ENCODE measurements at regions not wholly inside any gene's neighbourhood (a gene's known extent, or its start where the extent isn't known, plus 50 kb on each side); places are given as distances from the start of the nearest gene placed in this dataset.
A peak's percentile ranks its signal among the peaks of the same experiment; 100 is the strongest.
"Not testable (repeated sequence)": the region's sequence is repeated elsewhere in the genome, so short reads cannot be mapped to it uniquely, and the experiment has no call there.

- no peak for DNase-seq (ENCODE audit: low read depth in 3 of 3, low spot score in 2 of 3)
These were observed 95.0 kb downstream of the SNX5 start for GRCh38 chr20:17873410-17874270.

DNA sequence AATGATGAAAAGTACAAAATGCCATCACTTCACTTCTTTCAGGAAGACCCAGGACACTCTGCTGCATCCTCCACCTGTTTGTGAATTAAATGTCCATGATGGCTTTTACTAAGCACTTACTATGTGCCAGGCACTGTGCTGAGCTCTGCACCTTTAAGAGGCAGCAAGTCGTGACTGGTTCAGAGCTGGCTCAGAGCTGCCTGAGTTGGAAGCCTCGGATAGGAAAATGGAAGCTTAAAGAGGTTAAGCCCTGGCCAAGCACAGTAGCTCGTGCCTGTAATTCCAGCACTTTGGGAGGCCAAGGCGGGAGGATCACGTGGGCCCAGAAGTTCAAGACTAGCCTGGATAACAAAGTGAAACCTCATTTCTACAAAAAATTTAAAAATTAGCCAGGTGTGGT, 95.6 kb downstream of the SNX5 start:
- no peak for DNase-seq (ENCODE audit: low read depth in 3 of 3, low spot score in 2 of 3)

- DNase-seq (ENCODE audit: low read depth in 3 of 3, low spot score in 2 of 3): no peak
These were observed 96.2 kb downstream of the SNX5 start for GRCh38 chr20:17872434-17872833.

DNA sequence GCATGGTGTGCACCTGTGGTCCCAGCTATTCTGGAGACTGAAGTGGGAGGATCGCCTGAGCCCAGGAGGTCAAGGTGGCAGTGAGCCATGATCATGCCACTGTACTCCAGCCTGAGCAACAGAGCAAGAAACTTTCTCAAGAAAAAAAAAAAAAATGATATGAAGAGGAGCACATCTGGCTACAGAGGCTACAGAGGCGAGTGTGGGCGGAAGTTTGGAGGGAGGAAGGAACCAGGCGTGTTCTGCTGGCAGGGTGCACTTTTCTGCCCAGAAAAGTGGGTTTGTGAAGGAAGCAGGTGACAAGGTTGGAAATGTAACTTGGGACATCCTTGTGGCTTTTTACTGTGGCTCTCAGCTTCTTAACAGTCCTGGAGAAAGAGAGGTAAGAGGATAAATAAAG, 96.7 kb downstream of the SNX5 start:
- DNase-seq (ENCODE audit: low read depth in 3 of 3, low spot score in 2 of 3): no peak

DNA sequence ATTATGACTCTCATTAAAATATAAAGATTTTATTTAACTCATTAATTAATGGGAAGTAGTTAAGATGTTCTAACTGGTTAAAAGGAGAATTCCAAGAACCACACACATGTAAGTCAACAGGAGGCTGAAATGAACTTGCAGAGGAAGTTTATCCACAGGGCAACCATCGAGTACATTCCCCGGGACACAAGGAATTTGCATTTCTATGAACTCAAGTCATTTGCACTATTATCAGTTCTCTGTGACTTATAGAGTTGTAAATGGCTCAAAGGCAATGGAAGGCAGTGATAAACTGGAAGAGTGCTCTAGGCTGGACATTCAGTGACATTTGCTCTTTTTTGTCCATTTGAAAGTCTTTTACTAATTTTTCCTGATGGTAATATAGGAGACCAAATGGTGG, 97.4 kb downstream of the SNX5 start:
- DNase-seq (ENCODE audit: low read depth in 3 of 3, low spot score in 2 of 3): no peak

- no peak for DNase-seq (ENCODE audit: low read depth in 3 of 3, low spot score in 2 of 3)
These were observed 98.4 kb downstream of the SNX5 start for GRCh38 chr20:17870086-17870740.

- no peak for DNase-seq (ENCODE audit: low read depth in 3 of 3, low spot score in 2 of 3)
These were observed 99.1 kb downstream of the SNX5 start for GRCh38 chr20:17869295-17869994.

DNA sequence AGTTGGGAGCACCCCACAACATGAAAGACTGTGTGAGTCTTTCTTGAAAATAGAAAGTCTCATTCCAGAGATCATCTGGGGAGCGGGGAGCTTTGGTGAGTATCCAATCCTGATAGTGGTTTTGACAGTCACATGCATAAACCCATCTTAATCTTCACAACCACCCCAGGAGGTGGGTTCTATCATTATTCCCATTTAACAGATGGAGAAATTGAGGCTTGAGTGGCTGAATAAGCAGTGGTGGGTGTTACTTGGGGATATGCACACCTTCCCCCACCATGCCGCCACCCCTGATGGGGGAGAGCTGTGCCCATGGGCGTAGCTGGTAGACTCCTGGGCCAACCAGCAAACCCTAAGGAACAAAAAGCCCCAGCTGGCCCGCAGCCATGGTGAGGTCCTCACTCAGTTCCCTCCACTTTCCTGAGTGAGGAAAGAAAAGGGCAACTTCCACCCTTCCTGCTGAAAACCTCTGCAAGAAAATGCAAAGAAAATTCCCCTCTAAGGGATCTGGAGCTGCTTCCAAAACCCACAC, 99.8 kb downstream of the SNX5 start:
- DNase-seq (ENCODE audit: low read depth in 3 of 3, low spot score in 2 of 3): no peak

DNA sequence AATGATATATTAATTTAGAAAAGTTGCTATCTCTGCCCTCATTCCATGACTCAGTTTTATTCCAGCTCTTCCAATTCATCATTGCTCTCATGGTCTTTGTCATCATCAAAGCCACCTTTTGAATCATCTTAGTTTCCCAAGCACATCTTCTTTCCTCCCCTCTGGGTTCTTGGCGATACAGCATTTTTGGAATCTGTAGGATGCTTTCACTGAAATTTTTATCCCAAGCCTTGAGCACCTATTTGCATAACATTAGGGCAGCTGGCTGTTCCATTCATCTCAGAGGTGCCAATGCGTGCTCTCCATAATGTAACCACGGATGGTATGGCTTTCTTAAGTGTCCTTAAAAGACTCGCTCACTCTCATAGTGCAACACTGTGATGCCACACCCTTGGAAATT, 100.4 kb downstream of the SNX5 start:
- no peak for DNase-seq (ENCODE audit: low read depth in 3 of 3, low spot score in 2 of 3)

DNA sequence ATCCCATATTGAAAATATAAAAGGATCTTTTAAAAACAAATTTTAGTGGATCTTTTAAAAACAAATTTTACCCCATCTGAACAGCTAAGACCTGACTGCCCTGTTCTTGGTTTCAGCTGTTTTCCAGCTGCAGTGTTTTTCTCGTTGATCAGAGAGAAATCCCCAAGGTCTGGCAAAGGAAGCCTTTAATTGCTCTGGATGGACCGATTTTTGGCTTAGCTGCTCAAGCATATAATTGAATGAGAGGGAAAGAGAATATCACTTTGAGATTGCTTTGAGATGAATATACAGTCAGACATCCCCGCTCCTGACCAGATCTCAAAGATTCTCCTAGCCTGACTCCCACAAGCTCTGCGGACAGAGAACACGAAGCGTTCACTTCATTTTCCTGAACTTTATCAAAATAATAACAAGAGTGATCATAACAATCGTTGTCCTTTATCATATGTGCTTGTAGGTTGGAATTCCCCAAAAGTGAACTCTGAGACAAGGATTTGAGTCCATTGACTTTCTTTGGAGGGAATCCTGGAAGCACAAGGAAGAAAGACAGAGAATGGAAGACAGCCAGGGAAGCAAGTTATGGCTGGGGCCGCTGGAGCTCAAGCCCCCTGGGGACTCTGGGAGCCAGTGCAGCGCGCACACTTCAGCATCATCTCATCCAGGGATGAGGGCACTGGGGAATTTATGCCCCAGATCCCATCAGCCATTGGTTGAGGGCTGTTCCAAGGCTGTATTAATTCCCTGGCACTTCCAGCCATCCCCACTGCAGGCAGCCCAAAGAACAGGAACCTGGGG, 101.3 kb downstream of the SNX5 start:
- no peak for DNase-seq (ENCODE audit: low read depth in 3 of 3, low spot score in 2 of 3)

DNA sequence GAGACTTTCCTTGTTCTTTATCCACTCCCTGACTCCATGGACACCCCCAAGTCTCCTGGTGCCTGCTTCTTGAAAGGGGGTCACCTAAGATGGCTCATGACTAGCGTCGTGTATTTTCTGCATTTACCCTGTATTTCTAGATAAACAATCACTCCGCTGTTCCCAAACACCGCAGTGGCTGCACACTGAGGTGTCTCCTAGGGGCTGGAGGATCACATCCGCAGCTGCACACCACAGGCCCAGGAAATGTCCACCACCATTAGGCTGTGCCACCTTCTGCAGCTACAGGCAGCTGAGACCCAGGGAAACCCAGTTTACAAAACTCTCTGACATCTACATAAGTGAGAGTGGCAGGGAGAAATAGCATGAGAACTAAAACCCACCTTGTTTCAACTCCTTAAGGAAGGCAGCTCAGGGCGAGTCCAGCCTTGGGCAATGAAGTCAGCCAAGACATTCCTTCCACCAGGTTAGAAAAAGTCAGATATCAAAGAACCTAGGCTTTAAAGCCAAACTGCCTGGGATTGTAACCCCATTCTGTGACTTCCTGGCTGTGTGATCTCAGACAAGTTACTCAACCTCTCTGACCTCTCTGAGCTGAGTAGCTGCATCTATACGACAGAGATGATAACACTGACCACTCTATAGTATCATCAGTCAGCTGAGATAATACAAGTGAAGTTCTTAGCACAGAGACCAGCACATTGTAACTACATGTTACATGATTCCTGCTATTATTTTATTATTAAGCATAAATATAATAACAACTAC, 102.2 kb downstream of the SNX5 start:
- DNase-seq (ENCODE audit: low read depth in 3 of 3, low spot score in 2 of 3): no peak

DNA sequence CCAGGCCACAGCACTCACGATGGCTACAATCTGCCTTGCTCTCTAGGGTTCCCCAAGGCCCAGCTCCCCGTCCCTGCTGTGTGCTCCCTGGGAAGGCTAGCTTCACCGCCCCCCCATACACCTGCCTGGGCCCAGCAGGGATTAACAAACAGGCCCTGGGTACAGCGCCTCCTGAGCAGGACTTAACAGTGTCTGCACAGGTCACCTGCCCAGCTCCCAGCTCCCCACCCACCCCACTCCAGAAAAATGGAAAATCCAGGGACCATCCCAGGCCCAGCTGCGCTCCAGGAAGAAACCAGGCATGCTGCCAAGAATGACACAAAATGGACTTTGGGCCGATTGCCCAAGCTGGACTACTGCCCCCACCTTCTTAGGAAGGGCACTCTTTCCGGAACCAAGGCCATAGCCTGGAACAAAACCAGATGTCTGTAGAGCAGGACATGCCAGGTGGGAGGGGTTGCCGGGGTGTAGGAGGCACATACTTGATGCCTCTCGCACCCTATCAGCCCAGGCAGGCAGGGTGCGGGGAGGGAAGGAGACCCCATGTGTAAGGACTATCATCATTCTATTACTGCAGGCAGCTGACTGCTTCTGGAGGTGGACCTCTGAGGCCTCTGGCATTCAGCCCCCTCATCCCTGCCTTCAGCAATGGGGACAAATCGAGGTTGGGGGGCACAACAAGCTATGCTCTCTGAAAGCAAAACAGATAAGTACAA, 104.9 kb downstream of the SNX5 start:
- DNase-seq (ENCODE audit: low read depth in 3 of 3, low spot score in 2 of 3): peak in 1 of 3 donors; percentile 61

- DNase-seq (ENCODE audit: low read depth in 3 of 3, low spot score in 2 of 3): no peak
These were observed 105.4 kb downstream of the SNX5 start for GRCh38 chr20:17863209-17863576.

DNA sequence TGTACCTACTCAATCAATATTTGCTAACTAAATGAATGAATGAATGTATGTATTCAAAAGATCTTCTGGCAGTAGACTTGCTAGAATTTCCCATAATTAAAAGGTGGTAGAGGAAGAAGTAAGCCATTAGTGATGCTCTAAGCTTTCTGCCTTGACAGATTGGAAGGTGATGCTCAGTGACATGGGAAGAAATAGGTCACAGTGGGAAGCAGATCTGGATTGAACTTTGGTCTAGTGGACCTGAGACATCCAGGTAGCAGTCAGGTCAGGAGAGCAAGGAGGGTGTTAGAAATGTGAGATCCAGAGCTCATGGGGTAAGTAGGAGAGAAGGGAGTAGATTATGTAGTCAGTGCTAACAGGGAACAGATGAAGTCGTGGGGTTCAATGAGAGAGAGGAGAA, 106.4 kb downstream of the SNX5 start:
- no peak for DNase-seq (ENCODE audit: low read depth in 3 of 3, low spot score in 2 of 3)

DNA sequence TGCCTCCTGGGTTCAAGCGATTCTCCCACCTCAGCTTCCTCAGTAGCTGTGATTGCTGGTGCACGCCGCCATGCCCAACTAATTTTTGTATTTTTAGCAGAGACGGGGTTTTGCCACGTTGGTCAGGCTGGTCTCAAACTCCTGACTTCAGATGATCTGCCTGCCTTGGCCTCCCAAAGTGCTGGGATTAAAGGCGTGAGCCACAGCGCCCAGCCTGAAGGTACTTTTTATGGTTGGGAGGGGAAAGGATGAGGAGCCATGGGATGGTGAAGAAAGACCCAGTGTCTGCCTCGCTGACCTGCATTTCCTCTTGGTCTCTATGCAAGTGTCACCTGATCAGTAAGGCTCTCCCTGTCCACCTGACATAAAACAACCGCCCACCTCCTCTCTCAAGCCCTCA, 107.0 kb downstream of the SNX5 start:
- not testable (repeated sequence) for DNase-seq (ENCODE audit: low read depth in 3 of 3, low spot score in 2 of 3)

DNA sequence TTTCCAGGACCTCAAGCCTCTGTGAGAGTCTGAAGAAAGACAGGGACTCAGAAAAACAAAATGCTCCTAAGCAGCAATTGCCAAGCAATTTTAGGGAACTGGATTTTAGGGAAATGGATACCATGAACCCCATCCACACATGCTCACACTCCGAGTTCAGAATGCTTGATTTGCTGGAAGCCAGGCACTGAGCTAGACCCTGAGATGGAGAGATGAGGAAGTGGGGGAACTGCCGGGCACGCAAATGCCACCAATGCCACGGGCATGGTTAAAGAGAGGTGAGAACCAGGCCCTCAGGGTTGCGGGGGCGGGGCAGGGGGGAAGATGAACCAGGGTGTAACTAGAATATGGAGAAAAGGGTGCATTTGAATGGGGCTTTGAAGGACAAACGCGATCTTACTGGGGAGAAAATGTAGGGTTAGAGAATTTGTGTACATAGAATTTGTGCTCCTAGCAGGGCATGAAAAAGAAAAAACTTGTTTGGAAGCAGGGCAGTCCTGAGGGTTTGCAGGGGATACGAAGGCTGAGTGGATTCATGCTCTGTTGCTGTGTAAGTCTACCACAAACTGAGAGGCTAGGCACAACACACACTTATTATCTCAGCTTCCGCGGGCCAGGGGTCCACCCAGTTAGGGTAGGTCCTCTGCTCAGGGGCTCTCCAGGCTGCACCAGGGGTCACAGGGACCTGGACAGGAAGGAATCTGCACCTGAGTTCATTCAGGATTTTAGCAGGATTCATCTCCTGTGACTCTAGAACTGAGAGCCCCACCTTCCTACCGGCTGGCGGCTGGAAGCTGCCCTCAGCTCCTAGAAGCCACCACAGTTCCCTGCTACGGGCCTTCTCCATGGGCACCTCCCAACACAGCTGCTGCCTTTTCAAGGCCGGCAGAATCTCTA, 108.0 kb downstream of the SNX5 start:
- DNase-seq (ENCODE audit: low read depth in 3 of 3, low spot score in 2 of 3): no peak

- no peak for DNase-seq (ENCODE audit: low read depth in 3 of 3, low spot score in 2 of 3)
These were observed 108.9 kb downstream of the SNX5 start for GRCh38 chr20:17859616-17860232.
